Naive thymus-derived CD4-positive, alpha-beta T cell (primary cell): ENCODE measurements at regions not wholly inside any gene's neighbourhood (a gene's known extent, or its start where the extent isn't known, plus 50 kb on each side); places are given as distances from the start of the nearest gene placed in this dataset.
A peak's percentile ranks its signal among the peaks of the same experiment; 100 is the strongest.

Experiments
- ATAC-seq: fragments of 150-1000 bp; cut with Tn5 transposase; 2 replicates; pipeline ENCODE4 v1.10.0; 2021; ENCODE audit warnings: mild to moderate bottlenecking, moderate library complexity
- CTCF ChIA-PET: fragments of 350-600 bp; sonication (Branson Sonifier 250); formaldehyde crosslinking; loops from one replicate; lab custom pipeline; 2021; ENCODE audit warnings: antibody characterized with exemption; lab: Charles Lee
- POLR2A ChIA-PET: fragments of 350-600 bp; sonication (Branson Sonifier 250); formaldehyde crosslinking; loops from one replicate; lab custom pipeline; 2021; ENCODE audit warnings: antibody characterized with exemption, inconsistent platforms; lab: Charles Lee
- DNase-seq, 9 donors: peaks; one replicate each; pipeline versions ENCODE4 v3.0.0 to v3.0.0-alpha.2; 2020 to 2022; ENCODE audit warnings: mixed read lengths in 1 of 9
- H3K27ac ChIP-seq: one replicate; pipeline ENCODE4 v1.7.0; 2013; ENCODE audit warnings: mild to moderate bottlenecking, low read depth, low read length, moderate library complexity
- H3K27me3 ChIP-seq, 2 donors: one replicate each; pipeline ENCODE4 v1.7.0; 2013; ENCODE audit warnings: low read length in 2 of 2, mild to moderate bottlenecking in 2 of 2, moderate library complexity in 2 of 2; ENCODE audit not compliant: control insufficient read depth in 2 of 2, insufficient read depth in 2 of 2
- H3K36me3 ChIP-seq, 3 experiments: 1 replicate in 2 of 3; 2 replicates in 1 of 3; pipeline ENCODE4 v1.7.0; 2013; ENCODE audit warnings: low read length in 3 of 3, mild to moderate bottlenecking in 3 of 3, moderate library complexity in 1 of 3; ENCODE audit not compliant: insufficient read depth in 3 of 3, control insufficient read depth in 2 of 3
- H3K4me1 ChIP-seq, 2 donors: one replicate each; pipeline ENCODE4 v1.7.0; 2013; ENCODE audit warnings: low read length in 2 of 2, mild to moderate bottlenecking in 2 of 2, moderate library complexity in 1 of 2; ENCODE audit not compliant: control insufficient read depth in 2 of 2, insufficient read depth in 2 of 2
- H3K4me3 ChIP-seq: 2 replicates; pipeline ENCODE4 v1.7.0; 2013; ENCODE audit warnings: mild to moderate bottlenecking, low read length
- H3K9me3 ChIP-seq, 3 experiments: 1 replicate in 2 of 3; 2 replicates in 1 of 3; pipeline ENCODE4 v1.7.0; 2013; ENCODE audit warnings: low read length in 3 of 3; ENCODE audit not compliant: control insufficient read depth in 2 of 3
- H3K27ac Mint-ChIP-seq, 9 donors: one replicate each; pipeline ENCODE4 v1.8.0; 2020 to 2022; ENCODE audit warnings: mixed read lengths in 9 of 9, mild to moderate bottlenecking in 8 of 9, moderate library complexity in 5 of 9, inconsistent platforms in 2 of 9
- H3K27me3 Mint-ChIP-seq, 5 donors: one replicate each; pipeline ENCODE4 v1.8.0; 2021 to 2022; ENCODE audit warnings: mixed read lengths in 5 of 5, mild to moderate bottlenecking in 1 of 5
- H3K36me3 Mint-ChIP-seq, 5 donors: one replicate each; pipeline ENCODE4 v1.8.0; 2020 to 2022; ENCODE audit warnings: mixed read lengths in 5 of 5, mild to moderate bottlenecking in 3 of 5, inconsistent platforms in 1 of 5
- H3K4me1 Mint-ChIP-seq, 7 donors: one replicate each; pipeline ENCODE4 v1.8.0; 2020 to 2022; ENCODE audit warnings: mixed read lengths in 7 of 7, mild to moderate bottlenecking in 3 of 7, inconsistent platforms in 1 of 7
- H3K4me3 Mint-ChIP-seq, 10 donors: one replicate each; pipeline ENCODE4 v1.8.0; 2020 to 2022; ENCODE audit warnings: mild to moderate bottlenecking in 10 of 10, mixed read lengths in 10 of 10, moderate library complexity in 6 of 10, inconsistent platforms in 2 of 10
- H3K9me3 Mint-ChIP-seq, 11 donors: one replicate each; pipeline ENCODE4 v1.8.0; 2020 to 2022; ENCODE audit warnings: mixed read lengths in 11 of 11, mild to moderate bottlenecking in 4 of 11, inconsistent platforms in 1 of 11, moderate library complexity in 1 of 11
- intact Hi-C, 2 donors: fragments of 100-400 bp; cut with micrococcal nuclease; formaldehyde crosslinking; loops; one replicate each; pipeline ENCODE4 v1.15.1; 2023

DNA sequence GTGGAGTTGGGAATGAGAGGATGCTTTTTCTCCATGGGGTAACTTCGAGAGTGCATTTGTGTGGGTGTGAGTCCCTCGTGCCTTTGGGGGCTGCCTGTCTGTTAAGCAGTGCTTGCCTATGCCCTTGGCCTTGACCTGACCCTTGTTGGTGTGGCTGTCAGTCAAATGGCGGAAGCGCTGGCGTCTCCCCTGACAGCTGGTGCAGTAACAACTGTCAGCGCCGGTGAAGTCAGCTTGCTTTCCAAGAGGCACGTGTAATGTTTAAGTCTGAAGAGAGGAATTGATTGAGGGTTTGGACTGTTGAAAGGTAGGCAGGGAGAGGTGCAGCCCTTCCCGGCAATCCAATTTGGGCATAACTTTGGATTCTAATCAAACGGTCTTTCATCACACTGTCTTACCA, 211.3 kb downstream of the AACS start:
- no peaks in the 10 kb centered on the region for H3K9me3 ChIP-seq
- Mint-ChIP-seq H3K4me1 (peaks cover 0 to 8% (median 3%) of the 10 kb centered on the region in 7 donors), H3K4me3 (no peak overlapping the region), H3K27me3 (peaks cover 16 to 47% (median 30%) of the 10 kb centered on the region in 5 donors), H3K27ac (no peak overlapping the region), H3K9me3 (peaks cover 0 to 3% (median 0%) of the 10 kb centered on the region in 11 donors), H3K36me3 (no peaks in the 10 kb centered on the region)
- CTCF ChIA-PET = no interaction called here
- no peaks in the 10 kb centered on the region for H3K4me1 ChIP-seq
- no peak overlapping the region for H3K27ac ChIP-seq
- POLR2A ChIA-PET = no interaction called here
- no peak overlapping the region for H3K4me3 ChIP-seq
- H3K36me3 ChIP-seq = no peaks in the 10 kb centered on the region
- no peaks in the 10 kb centered on the region for H3K27me3 ChIP-seq
- no peak for DNase-seq
- ATAC-seq = no peak
- intact Hi-C loops = no loop called here

GRCh38 chr12:125280482-125281377, 215.5 kb downstream of the AACS start:
- ATAC-seq = no peak
- intact Hi-C loops = no loop called here
- peak overlapping the region in 1 of 10 donors; percentile 8 for H3K4me3 Mint-ChIP-seq
- Histone ChIP-seq H3K36me3 (no peaks in the 10 kb centered on the region), H3K27ac (no peak overlapping the region), H3K4me3 (no peak overlapping the region), H3K27me3 (no peaks in the 10 kb centered on the region), H3K4me1 (no peaks in the 10 kb centered on the region), H3K9me3 (no peaks in the 10 kb centered on the region)
- no peak overlapping the region for H3K27ac Mint-ChIP-seq
- ChIA-PET CTCF (no interaction called here), POLR2A (no interaction called here)
- peaks cover 16 to 41% (median 24%) of the 10 kb centered on the region in 5 donors for H3K27me3 Mint-ChIP-seq
- peaks cover 0 to 8% (median 3%) of the 10 kb centered on the region in 7 donors for H3K4me1 Mint-ChIP-seq
- H3K36me3 Mint-ChIP-seq = no peaks in the 10 kb centered on the region
- no peak for DNase-seq
- H3K9me3 Mint-ChIP-seq = peaks cover 0 to 3% (median 0%) of the 10 kb centered on the region in 11 donors

GRCh38 chr12:125282921-125283320, 217.7 kb downstream of the AACS start:
- ATAC-seq (no peak), DNase-seq (no peak)
- Histone ChIP-seq H3K27ac (no peak overlapping the region), H3K27me3 (no peaks in the 10 kb centered on the region), H3K4me1 (no peaks in the 10 kb centered on the region), H3K9me3 (no peaks in the 10 kb centered on the region), H3K4me3 (no peak overlapping the region), H3K36me3 (no peaks in the 10 kb centered on the region)
- Mint-ChIP-seq H3K27ac (no peak overlapping the region), H3K4me1 (peaks cover 0 to 8% (median 4%) of the 10 kb centered on the region in 7 donors), H3K4me3 (no peak overlapping the region), H3K36me3 (no peaks in the 10 kb centered on the region), H3K9me3 (peaks cover 0 to 2% (median 0%) of the 10 kb centered on the region in 11 donors), H3K27me3 (peaks cover 16 to 38% (median 26%) of the 10 kb centered on the region in 5 donors)
- intact Hi-C loops = no loop called here
- CTCF ChIA-PET = no interaction called here
- POLR2A ChIA-PET = no interaction called here

GRCh38 chr12:125283521-125283920, 218.3 kb downstream of the AACS start:
- DNase-seq = no peak
- H3K4me3 Mint-ChIP-seq = no peak overlapping the region
- ATAC-seq = no peak
- Histone ChIP-seq H3K4me1 (no peaks in the 10 kb centered on the region), H3K27ac (no peak overlapping the region), H3K4me3 (no peak overlapping the region), H3K36me3 (no peaks in the 10 kb centered on the region), H3K9me3 (no peaks in the 10 kb centered on the region), H3K27me3 (no peaks in the 10 kb centered on the region)
- H3K9me3 Mint-ChIP-seq = peaks cover 0 to 2% (median 0%) of the 10 kb centered on the region in 11 donors
- H3K27ac Mint-ChIP-seq = no peak overlapping the region
- H3K27me3 Mint-ChIP-seq = peaks cover 16 to 39% (median 25%) of the 10 kb centered on the region in 5 donors
- POLR2A ChIA-PET = no interaction called here
- CTCF ChIA-PET = no interaction called here
- H3K36me3 Mint-ChIP-seq = no peaks in the 10 kb centered on the region
- intact Hi-C loops = no loop called here
- peaks cover 0 to 8% (median 4%) of the 10 kb centered on the region in 7 donors for H3K4me1 Mint-ChIP-seq

DNA sequence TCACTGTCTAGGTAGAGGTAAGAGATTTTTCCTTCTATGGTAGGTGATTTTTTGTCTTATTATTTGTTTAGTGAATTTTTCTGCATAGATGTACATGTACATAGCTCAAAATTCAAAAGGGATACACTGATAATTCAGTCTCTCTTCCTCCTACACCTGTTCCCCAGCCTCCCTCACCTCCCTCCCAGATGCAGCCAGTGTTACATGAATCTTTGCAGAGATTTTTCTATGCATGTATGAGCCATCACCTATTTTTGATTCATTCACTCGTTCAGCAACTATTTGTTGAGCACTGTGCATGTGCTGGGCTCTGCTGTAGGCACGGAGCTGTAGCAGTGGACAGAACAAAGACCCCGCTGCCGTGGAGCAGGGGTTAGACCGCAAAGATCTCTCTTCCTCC, 218.9 kb downstream of the AACS start:
- Mint-ChIP-seq H3K27ac (no peak overlapping the region), H3K27me3 (peaks cover 16 to 43% (median 25%) of the 10 kb centered on the region in 5 donors), H3K36me3 (no peaks in the 10 kb centered on the region), H3K4me1 (peaks cover 0 to 8% (median 4%) of the 10 kb centered on the region in 7 donors), H3K9me3 (peaks cover 0 to 2% (median 0%) of the 10 kb centered on the region in 11 donors), H3K4me3 (no peak overlapping the region)
- no peak for ATAC-seq
- Histone ChIP-seq H3K4me3 (no peak overlapping the region), H3K4me1 (no peaks in the 10 kb centered on the region), H3K27me3 (no peaks in the 10 kb centered on the region), H3K27ac (no peak overlapping the region), H3K36me3 (no peaks in the 10 kb centered on the region), H3K9me3 (no peaks in the 10 kb centered on the region)
- intact Hi-C loops = no loop called here
- ChIA-PET POLR2A (no interaction called here), CTCF (no interaction called here)
- DNase-seq = no peak

- no peaks in the 10 kb centered on the region for H3K36me3 Mint-ChIP-seq
- no peak overlapping the region for H3K4me3 ChIP-seq
- intact Hi-C loops = no loop called here
- no peaks in the 10 kb centered on the region for H3K36me3 ChIP-seq
- H3K4me1 Mint-ChIP-seq = peaks cover 0 to 8% (median 4%) of the 10 kb centered on the region in 7 donors
- H3K27me3 ChIP-seq = no peaks in the 10 kb centered on the region
- H3K27me3 Mint-ChIP-seq = peaks cover 9 to 38% (median 25%) of the 10 kb centered on the region in 5 donors
- no peak overlapping the region for H3K4me3 Mint-ChIP-seq
- ATAC-seq = no peak
- no peak overlapping the region for H3K27ac ChIP-seq
- H3K9me3 Mint-ChIP-seq = peaks cover 0 to 2% (median 0%) of the 10 kb centered on the region in 11 donors
- DNase-seq = no peak
- no peaks in the 10 kb centered on the region for H3K4me1 ChIP-seq
- H3K27ac Mint-ChIP-seq = no peak overlapping the region
- POLR2A ChIA-PET = no interaction called here
- CTCF ChIA-PET = no interaction called here
- H3K9me3 ChIP-seq = no peaks in the 10 kb centered on the region
These were observed 219.9 kb downstream of the AACS start for GRCh38 chr12:125284945-125285685.
